ENCODE measurements at regions not wholly inside any gene's neighbourhood (a gene's known extent, or its start where the extent isn't known, plus 50 kb on each side); places are given as distances from the start of the nearest gene placed in this dataset.
"Not testable (repeated sequence)": the region's sequence is repeated elsewhere in the genome, so short reads cannot be mapped to it uniquely, and the experiment has no call there.

DNA sequence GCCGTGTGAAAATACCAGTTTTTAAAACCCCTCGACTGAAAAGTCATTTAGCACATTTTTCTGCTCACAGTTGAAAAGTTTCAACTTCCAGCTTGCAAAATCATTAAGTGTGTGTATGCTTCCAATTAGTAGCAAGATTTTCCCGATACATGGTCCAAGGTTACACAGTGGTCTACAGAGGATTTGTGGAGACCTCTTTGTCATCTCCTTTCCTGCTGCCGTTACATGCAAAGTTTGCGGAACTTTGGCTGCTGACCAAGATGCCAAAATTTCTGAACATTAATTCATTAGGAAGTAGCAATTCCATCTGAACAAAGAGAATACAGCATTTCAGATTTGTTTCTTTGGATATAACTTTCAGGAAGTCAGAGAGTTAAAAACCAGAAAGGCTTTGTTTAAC, 474.6 kb downstream of the PLCL1 start:
- TF ChIP-seq POLR2A (IDR thresholded peaks at IDR 0.05) (no peak), CTCF (IDR thresholded peaks at IDR 0.05) (no peak)
- H3K4me1 ChIP-seq (replicated peaks in 1 of 2), result no peaks in the 10 kb centered on the region
- intact Hi-C loops (cut with DNase I), result no loop called here
- H3K9me3 ChIP-seq (replicated peaks in 1 of 3), result no peaks in the 10 kb centered on the region
- no peak overlapping the region for H3K27ac ChIP-seq
- DNase-seq, result no peak
- no peak overlapping the region for H3K4me3 ChIP-seq
- H3K27me3 ChIP-seq, result no peaks in the 10 kb centered on the region
- H3K36me3 ChIP-seq (replicated peaks in 1 of 2), result no peaks in the 10 kb centered on the region
- WGBS, 4 donors, result 62 to 67% (median 65%) methylated on average over 5 of the region's 5 CpGs

- Histone ChIP-seq H3K27ac (no peak overlapping the region), H3K36me3 (replicated peaks in 1 of 2) (no peaks in the 10 kb centered on the region), H3K4me1 (replicated peaks in 1 of 2) (no peaks in the 10 kb centered on the region), H3K4me3 (no peak overlapping the region), H3K9me3 (replicated peaks in 1 of 3) (no peaks in the 10 kb centered on the region), H3K27me3 (no peaks in the 10 kb centered on the region)
- intact Hi-C loops (cut with DNase I), result no loop called here
- WGBS, 4 donors, result 82 to 90% (median 86%) methylated on average over 2 of the region's 2 CpGs
- TF ChIP-seq POLR2A (IDR thresholded peaks at IDR 0.05), result no peak
- TF ChIP-seq CTCF (IDR thresholded peaks at IDR 0.05), result no peak
- no peak for DNase-seq
These were observed 472.8 kb downstream of the PLCL1 start for GRCh38 chr2:198277181-198277580.

GRCh38 chr2:198273660-198274059, 469.3 kb downstream of the PLCL1 start:
- DNase-seq, result no peak
- Histone ChIP-seq H3K36me3 (replicated peaks in 1 of 2) (no peaks in the 10 kb centered on the region), H3K9me3 (replicated peaks in 1 of 3) (no peaks in the 10 kb centered on the region), H3K4me3 (no peak overlapping the region), H3K4me1 (replicated peaks in 1 of 2) (no peaks in the 10 kb centered on the region), H3K27me3 (no peaks in the 10 kb centered on the region), H3K27ac (no peak overlapping the region)
- WGBS, 4 donors, result 52 to 66% (median 63%) methylated on average over 1 of the region's 1 CpG
- intact Hi-C loops (cut with DNase I), result no loop called here
- TF ChIP-seq CTCF (IDR thresholded peaks at IDR 0.05), result no peak
- no peak for TF ChIP-seq POLR2A (IDR thresholded peaks at IDR 0.05)

DNA sequence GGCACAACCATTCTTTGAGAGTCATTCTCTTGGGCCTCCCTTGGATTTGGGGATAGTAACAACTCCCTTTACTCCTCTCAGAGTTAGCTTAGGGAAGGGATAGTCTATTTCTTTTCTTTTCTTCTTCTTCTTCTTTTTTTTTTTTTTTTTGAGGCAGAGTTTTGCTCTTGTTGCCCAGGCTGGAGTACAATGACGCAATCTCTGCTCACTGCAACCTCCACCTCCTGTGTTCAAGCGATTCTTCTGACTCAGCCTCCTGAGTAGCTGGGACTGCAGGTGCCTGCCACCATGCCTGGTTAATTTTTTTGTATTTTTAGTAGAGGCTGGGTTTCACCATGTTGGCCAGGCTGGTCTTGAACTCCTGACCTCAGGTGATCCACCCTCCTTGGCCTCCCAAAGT, 465.8 kb downstream of the PLCL1 start:
- H3K27ac ChIP-seq; H3K36me3 ChIP-seq (replicated peaks in 1 of 2); DNase-seq; intact Hi-C loops (cut with DNase I); H3K4me3 ChIP-seq; H3K4me1 ChIP-seq (replicated peaks in 1 of 2); H3K9me3 ChIP-seq (replicated peaks in 1 of 3); H3K27me3 ChIP-seq: not testable (repeated sequence)
- 87 to 100% (median 89%) methylated on average over 2 of the region's 2 CpGs for WGBS, 4 donors

GRCh38 chr2:198268519-198268918, 464.1 kb downstream of the PLCL1 start:
- no peaks in the 10 kb centered on the region for H3K36me3 ChIP-seq (replicated peaks in 1 of 2)
- intact Hi-C loops (cut with DNase I), result no loop called here
- H3K27me3 ChIP-seq, result no peaks in the 10 kb centered on the region
- H3K9me3 ChIP-seq (replicated peaks in 1 of 3), result no peaks in the 10 kb centered on the region
- no peak overlapping the region for H3K27ac ChIP-seq
- TF ChIP-seq CTCF (IDR thresholded peaks at IDR 0.05) (no peak), POLR2A (IDR thresholded peaks at IDR 0.05) (no peak)
- H3K4me3 ChIP-seq, result no peak overlapping the region
- no peak for DNase-seq
- 73 to 100% (median 90%) methylated on average over 1 of the region's 1 CpG for WGBS, 4 donors
- no peaks in the 10 kb centered on the region for H3K4me1 ChIP-seq (replicated peaks in 1 of 2)
